ENCODE measurements at regions not wholly inside any gene's neighbourhood (a gene's known extent, or its start where the extent isn't known, plus 50 kb on each side); places are given as distances from the start of the nearest gene placed in this dataset.

DNA sequence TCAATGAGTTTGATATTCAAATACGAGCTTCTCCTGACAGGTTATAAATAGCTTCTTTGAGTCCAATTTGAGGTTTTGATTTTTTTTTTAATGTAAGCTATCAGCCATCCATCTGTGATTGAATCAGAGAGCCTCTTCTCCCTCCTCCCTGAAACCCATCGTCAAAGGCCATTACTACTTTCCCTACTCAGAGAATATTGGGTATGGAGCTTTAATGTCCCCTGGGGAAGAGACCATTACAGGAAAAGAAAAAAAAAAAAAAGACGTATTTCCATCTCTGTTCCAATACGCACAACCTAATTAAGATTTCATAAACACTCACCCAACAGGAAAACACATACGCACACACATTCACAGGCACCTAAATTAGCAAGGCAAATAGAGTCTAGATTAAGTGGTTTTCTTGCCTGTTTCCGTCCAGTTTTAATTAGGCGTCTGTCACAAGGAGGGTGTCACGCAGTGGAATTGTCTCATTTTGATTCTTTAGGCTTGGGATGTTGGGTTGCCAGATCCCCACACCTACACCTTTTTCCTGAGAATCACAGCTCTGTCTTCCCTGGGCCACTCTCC lies 194.3 kb upstream of the RPL38 start:
- no peak overlapping the region for H3K27ac Mint-ChIP-seq
- Histone ChIP-seq H3K36me3 (ENCODE audit: insufficient read depth, low read length) (no peaks in the 10 kb centered on the region), H3K27ac (ENCODE audit: low read depth in 1 of 2, low read length in 2 of 2) (no peak overlapping the region), H3K27me3 (ENCODE audit: control insufficient read depth in 1 of 2, insufficient read depth in 2 of 2, low read length in 2 of 2) (peaks cover 0 to 3% of the 10 kb centered on the region in 2 experiments), H3K9me3 (ENCODE audit: control insufficient read depth in 1 of 2, insufficient read depth in 1 of 2, low read length in 2 of 2) (no peaks in the 10 kb centered on the region), H3K4me3 (ENCODE audit: low read length) (no peak overlapping the region), H3K4me1 (ENCODE audit: insufficient read depth, low read length) (peaks cover 23% of the 10 kb centered on the region)
- no peak for TF ChIP-seq CTCF (IDR thresholded peaks at IDR 0.05)
- no peaks in the 10 kb centered on the region for H3K36me3 Mint-ChIP-seq (ENCODE audit: low read depth)
- H3K4me1 Mint-ChIP-seq (ENCODE audit: low read depth): peaks cover 29% of the 10 kb centered on the region
- POLR2A ChIA-PET: no interaction called here
- intact Hi-C loops (cut with DNase I, micrococcal nuclease): no loop called here
- DNase-seq (no peak), ATAC-seq (ENCODE audit: poor library complexity) (no peak)
- no peaks in the 10 kb centered on the region for H3K9me3 Mint-ChIP-seq
- CTCF ChIA-PET: no interaction called here
- H3K27me3 Mint-ChIP-seq: peaks cover 27% of the 10 kb centered on the region
- no peak overlapping the region for H3K4me3 Mint-ChIP-seq

- Mint-ChIP-seq H3K27ac (peak overlapping the region; percentile 40), H3K4me1 (ENCODE audit: low read depth) (peaks cover 29% of the 10 kb centered on the region), H3K36me3 (ENCODE audit: low read depth) (no peaks in the 10 kb centered on the region), H3K27me3 (peaks cover 16% of the 10 kb centered on the region), H3K9me3 (no peaks in the 10 kb centered on the region), H3K4me3 (no peak overlapping the region)
- peaks cover 21% of the 10 kb centered on the region for H3K4me1 ChIP-seq (ENCODE audit: insufficient read depth, low read length)
- POLR2A ChIA-PET: interaction anchor here (1.1 kb wide), 1 partner anchor 12 kb away, joined by 3 read pairs; no protein-coding TSS in a partner anchor
- CTCF ChIA-PET: interaction anchor here (1.2 kb wide), 1 partner anchor 12 kb away, joined by 5 read pairs; no protein-coding TSS in a partner anchor
- H3K36me3 ChIP-seq (ENCODE audit: insufficient read depth, low read length): no peaks in the 10 kb centered on the region
- DNase-seq: no peak
- no peak for TF ChIP-seq CTCF (IDR thresholded peaks at IDR 0.05)
- peaks cover 0 to 11% of the 10 kb centered on the region in 2 experiments for H3K27me3 ChIP-seq (ENCODE audit: control insufficient read depth in 1 of 2, insufficient read depth in 2 of 2, low read length in 2 of 2)
- no peak overlapping the region for H3K27ac ChIP-seq (ENCODE audit: low read depth in 1 of 2, low read length in 2 of 2)
- ATAC-seq (ENCODE audit: poor library complexity): no peak
- intact Hi-C loops (cut with DNase I, micrococcal nuclease): no loop called here
- H3K9me3 ChIP-seq (ENCODE audit: control insufficient read depth in 1 of 2, insufficient read depth in 1 of 2, low read length in 2 of 2): peaks cover 4 to 5% of the 10 kb centered on the region in 2 experiments
- no peak overlapping the region for H3K4me3 ChIP-seq (ENCODE audit: low read length)
Observed at GRCh38 chr17:74010903-74011302, 192.6 kb upstream of the RPL38 start.

DNA sequence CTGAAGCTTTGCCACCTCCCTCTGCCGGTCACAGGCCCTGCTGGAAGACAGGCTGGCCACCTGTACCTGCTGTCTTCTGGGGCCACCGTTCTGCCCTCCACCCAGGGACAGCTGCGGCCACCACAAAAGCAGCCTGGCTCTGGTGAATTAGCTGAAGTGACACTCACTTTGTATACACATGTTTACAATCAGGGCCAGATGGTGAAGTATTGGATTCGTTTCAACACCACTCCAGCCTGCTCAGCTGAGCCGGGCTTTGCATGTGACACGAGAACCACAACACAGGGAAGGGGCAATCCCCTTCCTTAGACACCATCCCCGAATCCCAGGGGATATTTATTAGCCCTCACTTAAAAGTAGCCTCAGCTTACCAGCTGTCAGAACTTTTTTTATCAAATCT lies 191.5 kb upstream of the RPL38 start:
- no peak overlapping the region for H3K4me3 ChIP-seq (ENCODE audit: low read length)
- POLR2A ChIA-PET: interaction anchor here (1.1 kb wide), 1 partner anchor 13 kb away, joined by 3 read pairs; no protein-coding TSS in a partner anchor
- intact Hi-C loops (cut with DNase I, micrococcal nuclease): no loop called here
- peaks cover 16% of the 10 kb centered on the region for H3K27me3 Mint-ChIP-seq
- peaks cover 4 to 5% of the 10 kb centered on the region in 2 experiments for H3K9me3 ChIP-seq (ENCODE audit: control insufficient read depth in 1 of 2, insufficient read depth in 1 of 2, low read length in 2 of 2)
- TF ChIP-seq CTCF (IDR thresholded peaks at IDR 0.05): no peak
- peaks cover 21% of the 10 kb centered on the region for H3K4me1 ChIP-seq (ENCODE audit: insufficient read depth, low read length)
- no peak overlapping the region for H3K4me3 Mint-ChIP-seq
- peaks cover 0 to 11% of the 10 kb centered on the region in 2 experiments for H3K27me3 ChIP-seq (ENCODE audit: control insufficient read depth in 1 of 2, insufficient read depth in 2 of 2, low read length in 2 of 2)
- peak overlapping the region; percentile 74 for H3K27ac Mint-ChIP-seq
- H3K4me1 Mint-ChIP-seq (ENCODE audit: low read depth): peaks cover 29% of the 10 kb centered on the region
- DNase-seq: no peak
- CTCF ChIA-PET: no interaction called here
- no peaks in the 10 kb centered on the region for H3K36me3 ChIP-seq (ENCODE audit: insufficient read depth, low read length)
- no peak for ATAC-seq (ENCODE audit: poor library complexity)
- no peak overlapping the region for H3K27ac ChIP-seq (ENCODE audit: low read depth in 1 of 2, low read length in 2 of 2)
- no peaks in the 10 kb centered on the region for H3K9me3 Mint-ChIP-seq
- H3K36me3 Mint-ChIP-seq (ENCODE audit: low read depth): no peaks in the 10 kb centered on the region

Measured in CD4-positive, alpha-beta T cell (primary cell).